ENCODE measurements at regions not wholly inside any gene's neighbourhood (a gene's known extent, or its start where the extent isn't known, plus 50 kb on each side); places are given as distances from the start of the nearest gene placed in this dataset.

GRCh38 chr17:79369532-79369931 lies 241.3 kb downstream of the RBFOX3 start:
- TF ChIP-seq POLR2A (IDR thresholded peaks at IDR 0.05): no peak
- TF ChIP-seq POLR2AphosphoS5 (IDR thresholded peaks at IDR 0.05): no peak
- no peak for TF ChIP-seq CTCF (IDR thresholded peaks at IDR 0.05 in 8 of 11, conservative IDR thresholded peaks at IDR 0.05 in 3 of 11)
